H9 (cell line): ENCODE measurements at regions not wholly inside any gene's neighbourhood (a gene's known extent, or its start where the extent isn't known, plus 50 kb on each side); places are given as distances from the start of the nearest gene placed in this dataset.

ENCODE experiments used
- DNase-seq: peaks from one replicate; pipeline ENCODE4 v3.0.0-alpha.2; 2017
- H2AFZ ChIP-seq: one replicate; pipeline ENCODE4 v1.6.1; 2013; ENCODE audit warnings: mild to moderate bottlenecking, low read length, control low read depth, moderate library complexity
- H2AK5ac ChIP-seq: 2 replicates; pipeline ENCODE4 v1.6.1; 2013; ENCODE audit warnings: low read length, control low read depth, mixed read lengths; ENCODE audit not compliant: insufficient read length
- H2BK120ac ChIP-seq: one replicate; pipeline ENCODE4 v1.6.1; 2013; ENCODE audit warnings: low read depth, mild to moderate bottlenecking, low read length, control low read depth, inconsistent platforms; ENCODE audit not compliant: poor library complexity, severe bottlenecking
- H2BK12ac ChIP-seq: 2 replicates; pipeline ENCODE4 v1.6.1; 2013; ENCODE audit warnings: low read length, control low read depth, mixed read lengths, low read depth; ENCODE audit not compliant: insufficient read length
- H2BK15ac ChIP-seq: 2 replicates; pipeline ENCODE4 v1.6.1; 2013; ENCODE audit warnings: low read depth, low read length, control low read depth
- H2BK20ac ChIP-seq: one replicate; pipeline ENCODE4 v1.6.1; 2013; ENCODE audit warnings: low read depth, mild to moderate bottlenecking, low read length, control low read depth, inconsistent platforms; ENCODE audit not compliant: poor library complexity, severe bottlenecking
- H2BK5ac ChIP-seq: 2 replicates; pipeline ENCODE4 v1.6.1; 2013; ENCODE audit warnings: low read length, control low read depth, mixed read lengths; ENCODE audit not compliant: insufficient read length
- H3K14ac ChIP-seq: 2 replicates; pipeline ENCODE4 v1.6.1; 2013; ENCODE audit warnings: low read length, control low read depth; ENCODE audit not compliant: insufficient read depth
- H3K18ac ChIP-seq: 2 replicates; pipeline ENCODE4 v1.6.1; 2013; ENCODE audit warnings: low read depth, mild to moderate bottlenecking, mixed read lengths, low read length, control low read depth; ENCODE audit not compliant: insufficient read length
- H3K23ac ChIP-seq: 2 replicates; pipeline ENCODE4 v1.6.1; 2013; ENCODE audit warnings: low read length, control low read depth, mixed read lengths, low read depth; ENCODE audit not compliant: insufficient read length
- H3K23me2 ChIP-seq: 2 replicates; pipeline ENCODE4 v1.6.1; 2013; ENCODE audit warnings: low read depth, mild to moderate bottlenecking, mixed read lengths, low read length, control low read depth; ENCODE audit not compliant: insufficient read length, poor library complexity, severe bottlenecking
- H3K27ac ChIP-seq: 2 replicates; pipeline ENCODE4 v1.5.1; 2013; ENCODE audit warnings: low read length, control low read depth, mixed read lengths, low read depth; ENCODE audit not compliant: insufficient read length
- H3K27me3 ChIP-seq: 2 replicates; pipeline ENCODE4 v1.6.1; 2013; ENCODE audit warnings: low read length, control low read depth, inconsistent platforms; ENCODE audit not compliant: insufficient read depth
- H3K4ac ChIP-seq: 2 replicates; pipeline ENCODE4 v1.6.1; 2013; ENCODE audit warnings: low read depth, mild to moderate bottlenecking, control low read depth, inconsistent platforms, low read length, moderate library complexity
- H3K4me1 ChIP-seq: 2 replicates; pipeline ENCODE4 v1.6.1; 2013; ENCODE audit warnings: low read length, control low read depth, inconsistent platforms; ENCODE audit not compliant: insufficient read depth
- H3K4me2 ChIP-seq: 2 replicates; pipeline ENCODE4 v1.6.1; 2013; ENCODE audit warnings: low read length, control low read depth, mixed read lengths; ENCODE audit not compliant: insufficient read length, insufficient read depth
- H3K56ac ChIP-seq: 2 replicates; pipeline ENCODE4 v1.6.1; 2013; ENCODE audit warnings: low read depth, mild to moderate bottlenecking, mixed read lengths, low read length, control low read depth; ENCODE audit not compliant: insufficient read length
- H3K79me1 ChIP-seq: 2 replicates; pipeline ENCODE4 v1.6.1; 2013; ENCODE audit warnings: low read depth, mild to moderate bottlenecking, moderate library complexity, low read length, control low read depth, inconsistent platforms; ENCODE audit not compliant: insufficient read depth, poor library complexity, severe bottlenecking
- H3K79me2 ChIP-seq: 2 replicates; pipeline ENCODE4 v1.6.1; 2013; ENCODE audit warnings: low read length, control low read depth, inconsistent platforms; ENCODE audit not compliant: insufficient read depth
- H3K9ac ChIP-seq: 2 replicates; pipeline ENCODE4 v1.6.1; 2013; ENCODE audit warnings: low read length, control low read depth, mixed read lengths; ENCODE audit not compliant: insufficient read length; ENCODE audit errors: extremely low read depth
- H3K9me3 ChIP-seq: one replicate; pipeline ENCODE4 v1.6.1; 2013; ENCODE audit warnings: low read depth, low read length, inconsistent platforms; ENCODE audit not compliant: control insufficient read depth
- H3T11ph ChIP-seq: one replicate; pipeline ENCODE4 v1.6.1; 2013; ENCODE audit warnings: mild to moderate bottlenecking, low read length, control low read depth, inconsistent platforms
- H4K20me1 ChIP-seq: one replicate; pipeline ENCODE4 v1.6.1; 2013; ENCODE audit not compliant: control insufficient read depth, insufficient read length, insufficient read depth
- H4K5ac ChIP-seq: 2 replicates; pipeline ENCODE4 v1.6.1; 2013; ENCODE audit warnings: low read depth, mild to moderate bottlenecking, mixed read lengths, low read length, control low read depth; ENCODE audit not compliant: insufficient read length
- H4K8ac ChIP-seq: replicated peaks from 2 replicates; pipeline ENCODE4 v1.6.1; 2013; ENCODE audit warnings: low read length, control low read depth, mixed read lengths, low read depth; ENCODE audit not compliant: insufficient read length
- H4K91ac ChIP-seq: 2 replicates; pipeline ENCODE4 v1.6.1; 2013; ENCODE audit warnings: low read depth, mild to moderate bottlenecking, moderate library complexity, mixed read lengths, low read length, control low read depth; ENCODE audit not compliant: insufficient read length
- H3K27ac Mint-ChIP-seq, 3 experiments: 2 replicates in 2 of 3; 3 replicates in 1 of 3; pipeline ENCODE4 v1.8.0; 2020 to 2021; ENCODE audit warnings: mixed read lengths in 3 of 3, mild to moderate bottlenecking in 1 of 3, moderate library complexity in 1 of 3
- H3K27me3 Mint-ChIP-seq: 2 replicates; pipeline ENCODE4 v1.8.0; 2021; ENCODE audit warnings: low read depth, mild to moderate bottlenecking, moderate library complexity, mixed read lengths
- H3K36me3 Mint-ChIP-seq, 3 experiments: 2 replicates in 2 of 3; 3 replicates in 1 of 3; pipeline ENCODE4 v1.8.0; 2020 to 2021; ENCODE audit warnings: low read depth in 3 of 3, mixed read lengths in 3 of 3; ENCODE audit not compliant: insufficient read depth in 1 of 3
- H3K4me1 Mint-ChIP-seq, 2 experiments: 2 replicates each; pipeline ENCODE4 v1.8.0; 2020; ENCODE audit warnings: mixed read lengths in 2 of 2
- H3K4me3 Mint-ChIP-seq, 2 experiments: 2 replicates in 1 of 2; 3 replicates in 1 of 2; pipeline ENCODE4 v1.8.0; 2020 to 2021; ENCODE audit warnings: mild to moderate bottlenecking in 2 of 2, mixed read lengths in 2 of 2, moderate library complexity in 1 of 2
- H3K9me3 Mint-ChIP-seq, 2 experiments: 2 replicates in 1 of 2; 3 replicates in 1 of 2; pipeline ENCODE4 v1.8.0; 2020; ENCODE audit warnings: mild to moderate bottlenecking in 2 of 2, mixed read lengths in 2 of 2, moderate library complexity in 1 of 2
- CTCF ChIP-seq: fragments of 200-600 bp; sonication (generic); conservative IDR thresholded peaks from 3 replicates; pipeline ENCODE4 v1.8.0; 2021; ENCODE audit warnings: antibody characterized with exemption, mild to moderate bottlenecking
- WGBS: extraction: QIAGEN DNeasy Blood & Tissue Kit; methylation state at CpG from one replicate; pipeline ENCODE4 v1.1.7; 2013; ENCODE audit warnings: missing lambda C conversion rate, low lambda C conversion rate, mixed read lengths; ENCODE audit not compliant: insufficient read length; ENCODE audit errors: extremely low coverage; 5-methylcytosine and 5-hydroxymethylcytosine counted together

DNA sequence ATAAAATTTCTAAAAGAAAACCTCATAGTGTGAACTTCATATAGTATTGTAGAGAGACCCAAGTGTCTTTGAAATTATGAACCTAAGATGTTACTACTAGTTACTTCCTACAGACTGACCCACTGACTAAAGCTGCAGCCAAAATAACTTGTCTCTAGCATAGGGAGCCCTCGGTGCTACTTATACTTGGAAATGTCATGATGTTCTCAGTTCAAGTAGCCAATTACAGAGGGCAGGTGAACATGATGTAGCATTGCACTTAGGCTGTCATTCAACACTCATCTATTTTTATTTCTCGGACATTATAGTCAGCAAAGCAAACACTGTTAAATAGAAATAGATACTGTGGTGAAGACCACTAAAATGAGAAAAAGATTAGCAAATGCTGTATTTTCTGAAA, 165.6 kb downstream of the AREG start:
- Histone ChIP-seq H3K18ac (no peak overlapping the region), H3K4me1 (no peaks in the 10 kb centered on the region), H2AK5ac (no peak overlapping the region), H3K9me3 (no peaks in the 10 kb centered on the region), H2BK5ac (no peak overlapping the region), H3K27me3 (no peaks in the 10 kb centered on the region), H3K9ac (no peak overlapping the region), H3K79me1 (no peaks in the 10 kb centered on the region), H3K4me2 (no peak overlapping the region), H2BK15ac (no peak overlapping the region), H3T11ph (no peak overlapping the region), H3K56ac (no peak overlapping the region), H2BK20ac (no peak overlapping the region), H3K79me2 (no peaks in the 10 kb centered on the region), H3K4ac (no peak overlapping the region), H4K91ac (no peak overlapping the region), H3K23me2 (no peaks in the 10 kb centered on the region), H3K14ac (no peak overlapping the region), H2BK12ac (no peak overlapping the region), H2AFZ (no peak overlapping the region), H3K23ac (no peak overlapping the region), H3K27ac (no peak overlapping the region), H4K5ac (no peak overlapping the region), H4K8ac (no peak overlapping the region), H4K20me1 (no peaks in the 10 kb centered on the region), H2BK120ac (no peak overlapping the region)
- no peaks in the 10 kb centered on the region for H3K36me3 Mint-ChIP-seq
- no peaks in the 10 kb centered on the region for H3K9me3 Mint-ChIP-seq
- no peaks in the 10 kb centered on the region for H3K4me1 Mint-ChIP-seq
- WGBS = no CpG with 5 or more reads among the region's 2 CpGs
- DNase-seq = no peak
- no peak overlapping the region for H3K4me3 Mint-ChIP-seq
- TF ChIP-seq CTCF = no peak
- H3K27ac Mint-ChIP-seq = no peak overlapping the region
- H3K27me3 Mint-ChIP-seq = no peaks in the 10 kb centered on the region
